HG03439 (cell line): ENCODE measurements at regions not wholly inside any gene's neighbourhood (a gene's known extent, or its start where the extent isn't known, plus 50 kb on each side); places are given as distances from the start of the nearest gene placed in this dataset.
"Not testable (repeated sequence)": the region's sequence is repeated elsewhere in the genome, so short reads cannot be mapped to it uniquely, and the experiment has no call there.

Experiments used
- ATAC-seq: cut with Tn5 transposase; IDR thresholded peaks from one replicate; pipeline ENCODE4 v1.9.1; 2021; ENCODE audit warnings: mild to moderate bottlenecking, moderate library complexity; ENCODE audit not compliant: unreplicated experiment

GRCh38 chrY:7682386-7682785 lies 770.8 kb upstream of the AMELY start:
- ATAC-seq: no peak

GRCh38 chrY:7681426-7681825 lies 769.9 kb upstream of the AMELY start:
- no peak for ATAC-seq

- ATAC-seq: no peak
Measured at GRCh38 chrY:7674465-7674864, 762.9 kb upstream of the AMELY start.

- ATAC-seq: no peak
Measured at GRCh38 chrY:7672796-7673195, 761.2 kb upstream of the AMELY start.

GRCh38 chrY:7663261-7663660 lies 751.7 kb upstream of the AMELY start:
- no peak for ATAC-seq

- no peak for ATAC-seq
Measured at GRCh38 chrY:7659047-7659446, 747.5 kb upstream of the AMELY start.

GRCh38 chrY:7656596-7656995 lies 745.0 kb upstream of the AMELY start:
- no peak for ATAC-seq

- ATAC-seq: no peak
Measured at GRCh38 chrY:7654985-7655384, 743.4 kb upstream of the AMELY start.

GRCh38 chrY:7649866-7650265 lies 738.3 kb upstream of the AMELY start:
- ATAC-seq: not testable (repeated sequence)
